ENCODE measurements at regions not wholly inside any gene's neighbourhood (a gene's known extent, or its start where the extent isn't known, plus 50 kb on each side); places are given as distances from the start of the nearest gene placed in this dataset.

- TF ChIP-seq, protein P1, sequence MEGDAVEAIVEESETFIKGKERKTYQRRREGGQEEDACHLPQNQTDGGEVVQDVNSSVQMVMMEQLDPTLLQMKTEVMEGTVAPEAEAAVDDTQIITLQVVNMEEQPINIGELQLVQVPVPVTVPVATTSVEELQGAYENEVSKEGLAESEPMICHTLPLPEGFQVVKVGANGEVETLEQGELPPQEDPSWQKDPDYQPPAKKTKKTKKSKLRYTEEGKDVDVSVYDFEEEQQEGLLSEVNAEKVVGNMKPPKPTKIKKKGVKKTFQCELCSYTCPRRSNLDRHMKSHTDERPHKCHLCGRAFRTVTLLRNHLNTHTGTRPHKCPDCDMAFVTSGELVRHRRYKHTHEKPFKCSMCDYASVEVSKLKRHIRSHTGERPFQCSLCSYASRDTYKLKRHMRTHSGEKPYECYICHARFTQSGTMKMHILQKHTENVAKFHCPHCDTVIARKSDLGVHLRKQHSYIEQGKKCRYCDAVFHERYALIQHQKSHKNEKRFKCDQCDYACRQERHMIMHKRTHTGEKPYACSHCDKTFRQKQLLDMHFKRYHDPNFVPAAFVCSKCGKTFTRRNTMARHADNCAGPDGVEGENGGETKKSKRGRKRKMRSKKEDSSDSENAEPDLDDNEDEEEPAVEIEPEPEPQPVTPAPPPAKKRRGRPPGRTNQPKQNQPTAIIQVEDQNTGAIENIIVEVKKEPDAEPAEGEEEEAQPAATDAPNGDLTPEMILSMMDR (IDR thresholded peaks at IDR 0.05), result no peak
- H3K36me3 ChIP-seq, result no peaks in the 10 kb centered on the region
- no peak overlapping the region for H3K27ac ChIP-seq
Observed at GRCh38 chr7:121456785-121457359, 60.8 kb upstream of the FAM3C start.

GRCh38 chr7:121456015-121456414 is 59.9 kb upstream of the FAM3C start:
- no peaks in the 10 kb centered on the region for H3K36me3 ChIP-seq
- intact Hi-C loops (cut with DNase I), result no loop called here
- DNase-seq, result no peak
- no peaks in the 10 kb centered on the region for H3K27me3 ChIP-seq (ENCODE audit: low read depth)
- no peaks in the 10 kb centered on the region for H3K4me1 ChIP-seq
- ATAC-seq, result no peak
- H3K27ac ChIP-seq, result no peak overlapping the region
- TF ChIP-seq, protein P1 (IDR thresholded peaks at IDR 0.05), result no peak
- no peak overlapping the region for H3K4me3 ChIP-seq
- no peaks in the 10 kb centered on the region for H3K9me3 ChIP-seq

More at GRCh38 chr7:121456785-121457359, 60.8 kb upstream of the FAM3C start:
- no peaks in the 10 kb centered on the region for H3K9me3 ChIP-seq
- H3K4me3 ChIP-seq, result no peak overlapping the region
- ATAC-seq, result no peak
- no peaks in the 10 kb centered on the region for H3K27me3 ChIP-seq (ENCODE audit: low read depth)
- no peak for DNase-seq
- no peaks in the 10 kb centered on the region for H3K4me1 ChIP-seq
- intact Hi-C loops (cut with DNase I), result no loop called here

GRCh38 chr7:121452389-121452788 is 56.3 kb upstream of the FAM3C start:
- H3K9me3 ChIP-seq, result no peaks in the 10 kb centered on the region
- DNase-seq (no peak), ATAC-seq (no peak)
- no peak overlapping the region for H3K4me3 ChIP-seq
- no peaks in the 10 kb centered on the region for H3K4me1 ChIP-seq
- TF ChIP-seq, protein P1 (IDR thresholded peaks at IDR 0.05), result no peak
- H3K27ac ChIP-seq, result no peak overlapping the region
- intact Hi-C loops (cut with DNase I), result no loop called here
- no peaks in the 10 kb centered on the region for H3K27me3 ChIP-seq (ENCODE audit: low read depth)
- no peaks in the 10 kb centered on the region for H3K36me3 ChIP-seq

DNA sequence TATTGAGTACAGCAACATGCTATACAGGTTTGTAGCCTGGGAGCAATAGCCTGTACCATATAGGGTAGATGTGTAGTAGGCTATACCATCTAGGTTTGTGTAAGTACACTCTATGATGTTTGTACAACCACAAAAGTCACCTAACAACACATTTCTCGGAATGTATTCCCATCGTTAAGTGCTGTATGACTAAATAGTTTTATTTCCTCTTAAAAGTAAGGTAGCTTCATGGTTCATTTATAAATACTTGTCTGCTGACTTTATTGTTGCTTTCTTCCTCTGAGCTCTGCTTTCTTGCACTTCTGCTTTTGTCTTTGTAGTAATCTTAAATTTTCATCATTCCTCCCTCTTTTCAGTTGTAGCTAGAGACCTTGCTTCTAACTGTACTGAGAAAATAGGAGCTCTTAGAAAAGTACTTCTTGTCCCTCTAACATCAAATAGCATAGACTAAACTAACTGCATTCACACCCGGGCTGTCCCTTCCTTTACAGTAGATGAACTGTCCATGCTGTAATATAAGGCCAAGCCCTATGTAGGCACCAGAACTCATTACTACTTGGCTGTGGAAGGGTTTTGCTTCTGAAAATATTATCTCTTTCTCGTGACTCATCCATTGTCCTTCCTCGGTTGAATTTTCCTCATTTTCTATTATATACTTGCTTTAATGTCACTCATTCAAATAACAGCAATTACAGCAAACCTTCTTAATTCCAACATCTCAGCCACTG is 55.4 kb upstream of the FAM3C start:
- Histone ChIP-seq H3K4me3 (no peak overlapping the region), H3K27me3 (ENCODE audit: low read depth) (no peaks in the 10 kb centered on the region), H3K27ac (no peak overlapping the region), H3K4me1 (no peaks in the 10 kb centered on the region), H3K36me3 (no peaks in the 10 kb centered on the region), H3K9me3 (no peaks in the 10 kb centered on the region)
- DNase-seq, result no peak
- TF ChIP-seq, protein P1 (IDR thresholded peaks at IDR 0.05), result no peak
- intact Hi-C loops (cut with DNase I), result no loop called here
- ATAC-seq, result no peak

GRCh38 chr7:121450631-121451198 is 54.6 kb upstream of the FAM3C start:
- no peaks in the 10 kb centered on the region for H3K27me3 ChIP-seq (ENCODE audit: low read depth)
- H3K4me1 ChIP-seq, result no peaks in the 10 kb centered on the region
- no peaks in the 10 kb centered on the region for H3K9me3 ChIP-seq
- no peak for ATAC-seq
- intact Hi-C loops (cut with DNase I), result no loop called here
- no peak for DNase-seq
- no peak overlapping the region for H3K4me3 ChIP-seq
- H3K36me3 ChIP-seq, result no peaks in the 10 kb centered on the region
- TF ChIP-seq, protein P1 (IDR thresholded peaks at IDR 0.05), result no peak
- H3K27ac ChIP-seq, result no peak overlapping the region

Data from lower lobe of right lung (tissue), 2 donors.